Right atrium auricular region (tissue), 2 donors: ENCODE measurements at regions not wholly inside any gene's neighbourhood (a gene's known extent, or its start where the extent isn't known, plus 50 kb on each side); places are given as distances from the start of the nearest gene placed in this dataset.
A peak's percentile ranks its signal among the peaks of the same experiment; 100 is the strongest.

Experiments used
- DNase-seq: peaks from one replicate; pipeline ENCODE4 v3.0.0-alpha.2; 2019; ENCODE audit warnings: low spot score
- H3K27ac ChIP-seq, 2 donors: fragments of 200-600 bp; sonication (generic); 1 replicate in 1 of 2; 2 replicates in 1 of 2; pipeline ENCODE4 v1.5.1; 2016 to 2019
- H3K27me3 ChIP-seq, 2 donors: fragments of 200-600 bp; sonication (generic); one replicate each; pipeline versions ENCODE4 v1.5.1 to v1.6.0; 2017 to 2019
- H3K36me3 ChIP-seq: fragments of 200-600 bp; sonication (generic); one replicate; pipeline ENCODE4 v1.5.1; 2016
- H3K4me1 ChIP-seq, 2 donors: fragments of 200-600 bp; sonication (generic); one replicate each; pipeline versions ENCODE4 v1.5.1 to v1.6.0; 2017 to 2019
- H3K4me3 ChIP-seq, 2 donors: fragments of 200-600 bp; sonication (generic); 1 replicate in 1 of 2; 2 replicates in 1 of 2; pipeline ENCODE4 v1.5.1; 2017 to 2019; ENCODE audit warnings: mild to moderate bottlenecking in 1 of 2, moderate library complexity in 1 of 2
- H3K9me3 ChIP-seq, 2 donors: fragments of 200-600 bp; sonication (generic); one replicate each; pipeline ENCODE4 v1.5.1; 2019
- CTCF ChIP-seq, 2 donors: fragments of 200-600 bp; sonication (generic); IDR thresholded peaks; one replicate each; pipeline ENCODE4 v1.5.1; 2019; ENCODE audit warnings: antibody characterized with exemption in 2 of 2

DNA sequence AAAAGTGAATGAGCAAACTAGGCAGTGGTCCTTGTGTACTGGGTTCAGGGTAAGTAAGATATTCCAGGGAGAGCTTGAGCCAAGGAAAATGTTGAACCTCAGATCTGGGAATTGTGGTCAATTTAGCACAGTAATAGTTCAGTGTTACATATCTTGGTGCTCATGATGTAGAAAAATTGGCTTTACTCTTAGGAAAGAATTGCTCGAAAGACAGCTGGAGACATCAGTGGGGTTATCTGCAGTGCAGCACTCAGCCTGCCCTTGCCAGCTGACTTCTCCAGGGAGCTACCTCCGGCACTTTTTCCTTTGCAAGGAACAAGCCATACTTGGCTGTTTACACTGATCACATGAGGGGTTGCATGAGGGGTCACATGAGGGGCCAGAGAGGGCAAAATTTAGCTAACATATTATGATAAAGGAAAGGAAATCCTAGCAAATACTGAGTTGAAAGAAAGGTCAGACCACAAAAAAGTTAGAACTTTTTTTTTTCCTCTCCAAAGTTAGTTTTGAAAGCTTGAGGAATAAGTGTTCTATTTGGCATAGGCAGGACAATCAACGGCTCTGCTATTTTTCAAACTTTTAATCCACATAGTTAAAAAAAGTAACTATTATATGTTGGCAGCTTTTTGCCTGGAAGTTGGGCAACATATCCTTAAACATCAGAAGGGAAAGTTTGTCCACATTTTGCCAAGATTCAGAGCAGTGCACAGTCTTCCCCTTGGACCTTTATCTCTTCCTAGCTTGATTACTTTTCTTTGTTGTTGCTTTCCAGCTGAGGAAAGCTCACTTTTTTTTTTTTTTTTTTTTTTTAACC lies 92.4 kb downstream of the COL6A6 start:
- no peak overlapping the region for H3K4me3 ChIP-seq
- DNase-seq, result peak; percentile 71
- no peak overlapping the region for H3K27ac ChIP-seq
- no peaks in the 10 kb centered on the region for H3K27me3 ChIP-seq
- no peaks in the 10 kb centered on the region for H3K4me1 ChIP-seq
- no peak for TF ChIP-seq CTCF (IDR thresholded peaks at IDR 0.05)
- H3K9me3 ChIP-seq, result peaks cover 0 to 37% of the 10 kb centered on the region in 2 donors
- H3K36me3 ChIP-seq, result no peaks in the 10 kb centered on the region

DNA sequence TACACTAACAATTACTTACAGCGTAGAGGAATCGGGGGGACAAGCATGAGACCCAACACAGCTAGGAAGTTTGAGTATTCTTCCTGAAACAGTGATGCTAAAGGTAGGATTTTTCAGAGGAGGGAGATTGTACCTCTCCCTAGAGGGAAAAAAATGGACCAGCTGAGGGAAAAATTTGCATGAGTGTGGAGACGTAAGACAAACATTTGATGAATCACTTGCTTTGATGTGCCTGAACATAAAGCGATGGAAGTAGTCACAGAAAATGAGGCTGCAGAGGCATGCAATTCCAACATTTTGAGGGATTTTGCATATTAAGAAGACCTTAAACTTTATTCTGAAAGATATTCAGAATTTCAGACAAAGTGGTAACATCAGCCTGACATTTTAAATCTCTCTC lies 102.2 kb downstream of the COL6A6 start:
- Histone ChIP-seq H3K36me3 (no peaks in the 10 kb centered on the region), H3K27me3 (no peaks in the 10 kb centered on the region), H3K4me3 (no peak overlapping the region), H3K27ac (no peak overlapping the region), H3K4me1 (no peaks in the 10 kb centered on the region), H3K9me3 (no peaks in the 10 kb centered on the region)
- no peak for TF ChIP-seq CTCF (IDR thresholded peaks at IDR 0.05)
- no peak for DNase-seq

GRCh38 chr3:130621824-130622223 lies 104.8 kb downstream of the COL6A6 start:
- H3K36me3 ChIP-seq, result no peaks in the 10 kb centered on the region
- no peaks in the 10 kb centered on the region for H3K27me3 ChIP-seq
- no peaks in the 10 kb centered on the region for H3K4me1 ChIP-seq
- TF ChIP-seq CTCF (IDR thresholded peaks at IDR 0.05), result no peak
- H3K9me3 ChIP-seq, result no peaks in the 10 kb centered on the region
- H3K27ac ChIP-seq, result no peak overlapping the region
- no peak for DNase-seq
- no peak overlapping the region for H3K4me3 ChIP-seq

DNA sequence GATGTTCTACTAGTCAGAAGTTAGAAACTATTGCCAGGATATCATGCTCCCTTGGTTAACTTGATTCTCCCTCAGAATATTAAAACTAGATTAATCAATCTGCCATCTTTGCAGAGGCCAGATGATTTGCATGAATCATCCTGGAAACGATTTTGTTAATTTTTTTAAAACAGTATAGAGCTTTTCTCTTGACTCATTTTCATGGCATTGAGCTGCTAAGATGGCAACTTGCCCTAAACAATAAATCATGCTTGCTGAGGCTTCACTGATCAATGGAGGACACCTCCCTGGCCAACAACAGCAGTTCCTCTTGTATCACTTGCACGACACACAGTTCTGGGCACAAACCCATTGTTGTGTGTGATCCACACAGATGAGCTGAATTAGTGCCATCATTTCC lies 109.1 kb downstream of the COL6A6 start:
- H3K27ac ChIP-seq, result no peak overlapping the region
- no peak for TF ChIP-seq CTCF (IDR thresholded peaks at IDR 0.05)
- no peak for DNase-seq

DNA sequence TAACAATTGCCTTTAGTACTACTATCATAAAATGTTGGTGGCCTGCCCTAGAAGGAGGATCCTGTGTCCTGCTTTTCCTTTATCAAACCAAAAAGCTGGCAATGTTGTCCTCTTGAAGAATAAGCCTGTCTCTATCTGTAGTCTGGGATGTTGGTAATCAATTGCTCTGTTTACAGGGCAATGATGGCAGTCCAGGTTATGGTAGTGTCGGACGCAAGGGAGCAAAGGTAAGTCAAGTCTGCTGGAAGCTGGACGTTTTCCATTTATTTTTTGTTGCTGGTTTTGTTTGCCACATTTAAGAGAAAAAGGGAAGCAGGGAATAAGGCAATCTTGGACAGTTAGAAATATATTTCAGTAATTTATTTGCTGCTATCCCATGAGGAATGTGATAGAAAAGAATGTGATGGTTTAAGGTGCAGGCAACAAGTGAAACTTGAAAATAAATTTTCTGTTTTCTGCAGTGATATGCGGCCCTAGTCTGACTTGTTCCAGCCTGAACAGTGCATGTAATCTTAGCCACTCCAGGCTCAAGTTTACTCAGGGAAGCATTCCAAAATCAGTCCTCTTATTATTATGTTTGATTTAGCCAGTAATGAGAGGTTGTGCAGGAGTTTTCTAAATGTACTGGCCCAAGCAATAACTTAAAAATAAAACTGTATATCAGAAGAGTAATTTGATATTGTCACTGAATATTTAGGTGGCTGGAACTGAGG lies 110.3 kb downstream of the COL6A6 start:
- Histone ChIP-seq H3K9me3 (no peaks in the 10 kb centered on the region), H3K4me1 (no peaks in the 10 kb centered on the region), H3K36me3 (no peaks in the 10 kb centered on the region), H3K27ac (no peak overlapping the region), H3K4me3 (no peak overlapping the region), H3K27me3 (no peaks in the 10 kb centered on the region)
- no peak for DNase-seq
- no peak for TF ChIP-seq CTCF (IDR thresholded peaks at IDR 0.05)

More for the DNA sequence above, 109.1 kb downstream of the COL6A6 start:
- Histone ChIP-seq H3K9me3 (no peaks in the 10 kb centered on the region), H3K4me3 (no peak overlapping the region), H3K27me3 (no peaks in the 10 kb centered on the region), H3K36me3 (no peaks in the 10 kb centered on the region), H3K4me1 (no peaks in the 10 kb centered on the region)
